K562 (cell line): ENCODE measurements at regions not wholly inside any gene's neighbourhood (a gene's known extent, or its start where the extent isn't known, plus 50 kb on each side); places are given as distances from the start of the nearest gene placed in this dataset.

Source experiments
- ARHGAP35 ChIP-seq: fragments of 450-650 bp; IDR thresholded peaks from 2 replicates; pipeline ENCODE4 v1.6.1; 2018; ENCODE audit not compliant: partially characterized antibody
- ARID1B ChIP-seq: fragments of 450-650 bp; IDR thresholded peaks from 2 replicates; pipeline ENCODE4 v1.6.1; 2016; ENCODE audit warnings: antibody characterized with exemption, mild to moderate bottlenecking, inconsistent platforms
- BRF1 ChIP-seq: IDR thresholded peaks from 3 replicates; pipeline ENCODE4 v1.6.1; 2011; ENCODE audit warnings: borderline replicate concordance, mild to moderate bottlenecking; ENCODE audit not compliant: insufficient read length; ENCODE audit errors: extremely low read depth
- HCFC1 ChIP-seq: IDR thresholded peaks from 2 replicates; pipeline ENCODE4 v1.6.1; 2012; ENCODE audit warnings: low read depth, low read length, improper control_type of control experiment
- POLR2AphosphoS5 ChIP-seq: IDR thresholded peaks from 2 replicates; pipeline ENCODE4 v1.6.1; 2011; ENCODE audit warnings: mild to moderate bottlenecking, low read depth, low read length, moderate library complexity; ENCODE audit not compliant: control insufficient read depth, insufficient read depth
- PTBP1 ChIP-seq: fragments of 200-400 bp; formaldehyde crosslinking; IDR thresholded peaks from 2 replicates; pipeline ENCODE4 v1.6.1; 2017; ENCODE audit warnings: low read depth, low read length
- RB1 ChIP-seq: fragments of 450-650 bp; IDR thresholded peaks from 2 replicates; pipeline ENCODE4 v1.6.1; 2017; ENCODE audit warnings: low read depth, mild to moderate bottlenecking
- REST ChIP-seq, 2 experiments: fragments of 450-650 bp; formaldehyde crosslinking in 1 of 2; IDR thresholded peaks; 2 replicates each; pipeline versions ENCODE4 v1.4.0 to v1.6.1; 2014 to 2020; ENCODE audit warnings: mild to moderate bottlenecking in 2 of 2, borderline replicate concordance in 1 of 2, low read depth in 1 of 2
- RFX7 ChIP-seq: fragments of 250-450 bp; sonication (Bioruptor Pico); IDR thresholded peaks from 2 replicates; pipeline ENCODE4 v1.5.1; 2021; ENCODE audit warnings: mild to moderate bottlenecking
- TCF3 ChIP-seq: sonication (generic); formaldehyde crosslinking; IDR thresholded peaks from 2 replicates; pipeline ENCODE4 v1.4.0; 2020; ENCODE audit warnings: mild to moderate bottlenecking, missing genetic modification reagents
- TRIM24 ChIP-seq, 2 experiments: fragments of 450-650 bp; IDR thresholded peaks; 2 replicates each; pipeline ENCODE4 v1.6.1; 2016
- XRCC5 ChIP-seq: fragments of 200-400 bp; formaldehyde crosslinking; IDR thresholded peaks from 2 replicates; pipeline ENCODE4 v1.6.1; 2017; ENCODE audit warnings: low read depth, mild to moderate bottlenecking, low read length
- ZBTB1 ChIP-seq: sonication (generic); formaldehyde crosslinking; IDR thresholded peaks from 2 replicates; pipeline ENCODE4 v1.8.1; 2023; ENCODE audit warnings: missing genetic modification reagents, low read depth, mild to moderate bottlenecking, borderline replicate concordance
- ZNF197 ChIP-seq: fragments of 200-800 bp; sonication (Bioruptor generic); IDR thresholded peaks from 2 replicates; pipeline ENCODE4 v1.6.1; 2016; ENCODE audit warnings: low read depth, missing genetic modification characterization, missing compliant biosample characterization
- TF ChIP-seq, protein P1 (sequence below): fragments of 450-650 bp; formaldehyde crosslinking; IDR thresholded peaks from 2 replicates; pipeline ENCODE4 v1.4.0; 2020; ENCODE audit warnings: mild to moderate bottlenecking
- TF ChIP-seq, protein P2 (sequence below): sonication (generic); formaldehyde crosslinking; IDR thresholded peaks from 2 replicates; pipeline ENCODE4 v1.8.1; 2023; ENCODE audit warnings: mild to moderate bottlenecking, missing genetic modification reagents

- TF ChIP-seq REST (IDR thresholded peaks at IDR 0.05; ENCODE audit: borderline replicate concordance), result no peak
- no peak for TF ChIP-seq REST (CRISPR knock-in tag; IDR thresholded peaks at IDR 0.05; ENCODE audit: low read depth)
- TF ChIP-seq HCFC1, result no peak
- TF ChIP-seq PTBP1, result no peak
- peak in 1 of 2 experiments; percentile 41; a peak in 1 of 4 replicates for TF ChIP-seq TRIM24 (IDR thresholded peaks at IDR 0.05)
- TF ChIP-seq RFX7 (CRISPR knock-in tag), result no peak
- no peak for TF ChIP-seq BRF1
- peak; percentile 72 for TF ChIP-seq TCF3 (CRISPR knock-in tag)
- peak; percentile 83 for TF ChIP-seq ARHGAP35
- TF ChIP-seq ZNF197, result no peak
- peak; percentile 38; the same call in 1 of the 2 replicates for TF ChIP-seq ARID1B
- TF ChIP-seq, protein P1, sequence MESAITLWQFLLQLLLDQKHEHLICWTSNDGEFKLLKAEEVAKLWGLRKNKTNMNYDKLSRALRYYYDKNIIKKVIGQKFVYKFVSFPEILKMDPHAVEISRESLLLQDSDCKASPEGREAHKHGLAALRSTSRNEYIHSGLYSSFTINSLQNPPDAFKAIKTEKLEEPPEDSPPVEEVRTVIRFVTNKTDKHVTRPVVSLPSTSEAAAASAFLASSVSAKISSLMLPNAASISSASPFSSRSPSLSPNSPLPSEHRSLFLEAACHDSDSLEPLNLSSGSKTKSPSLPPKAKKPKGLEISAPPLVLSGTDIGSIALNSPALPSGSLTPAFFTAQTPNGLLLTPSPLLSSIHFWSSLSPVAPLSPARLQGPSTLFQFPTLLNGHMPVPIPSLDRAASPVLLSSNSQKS, result no peak
- no peak for TF ChIP-seq XRCC5
- TF ChIP-seq, protein P2, sequence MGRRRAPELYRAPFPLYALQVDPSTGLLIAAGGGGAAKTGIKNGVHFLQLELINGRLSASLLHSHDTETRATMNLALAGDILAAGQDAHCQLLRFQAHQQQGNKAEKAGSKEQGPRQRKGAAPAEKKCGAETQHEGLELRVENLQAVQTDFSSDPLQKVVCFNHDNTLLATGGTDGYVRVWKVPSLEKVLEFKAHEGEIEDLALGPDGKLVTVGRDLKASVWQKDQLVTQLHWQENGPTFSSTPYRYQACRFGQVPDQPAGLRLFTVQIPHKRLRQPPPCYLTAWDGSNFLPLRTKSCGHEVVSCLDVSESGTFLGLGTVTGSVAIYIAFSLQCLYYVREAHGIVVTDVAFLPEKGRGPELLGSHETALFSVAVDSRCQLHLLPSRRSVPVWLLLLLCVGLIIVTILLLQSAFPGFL, result no peak
- no peak for TF ChIP-seq RB1
- no peak for TF ChIP-seq POLR2AphosphoS5
- no peak for TF ChIP-seq ZBTB1 (CRISPR knock-in tag)
Measured at GRCh38 chr10:124341768-124342135, 77.0 kb downstream of the OAT start (continued).
